HepG2 (cell line): ENCODE measurements at regions not wholly inside any gene's neighbourhood (a gene's known extent, or its start where the extent isn't known, plus 50 kb on each side); places are given as distances from the start of the nearest gene placed in this dataset.

Experiments used
- ATAC-seq: fragments of 200-7000 bp; cut with Tn5 transposase; 3 replicates; pipeline ENCODE4 v1.9.1; 2020; ENCODE audit warnings: mild to moderate bottlenecking, moderate library complexity
- BruUV-seq: library from RNA; stranded (reverse); fragments of 400-500 nt; replicated peaks from 2 replicates; lab custom pipeline; 2021; lab: Mats Ljungman, UMichigan
- CTCF ChIA-PET: fragments of 300-600 bp; formaldehyde crosslinking; extraction: SDS; loops from one replicate; lab custom pipeline; 2021; ENCODE audit warnings: low total read pairs, inconsistent platforms, low intra/inter-chr PET ratio; lab: Yijun Ruan, JAX
- POLR2A ChIA-PET: fragments of 350-600 bp; sonication (Branson Sonifier 250); formaldehyde crosslinking; loops from one replicate; lab custom pipeline; 2020; ENCODE audit warnings: antibody characterized with exemption, inconsistent platforms; lab: Yijun Ruan, JAX
- DNase-seq: peaks from one replicate; pipeline ENCODE4 v3.0.0-alpha.2; 2015; ENCODE audit warnings: low spot score
- FAIRE-seq: peaks from 3 replicates; lab custom pipeline; 2011; peaks lifted over from hg19 to GRCh38; lab: Jason Lieb, UNC
- H2AFZ ChIP-seq: one replicate; pipeline ENCODE4 v1.6.1; 2011; ENCODE audit warnings: low read length, inconsistent platforms
- H3K27ac ChIP-seq: fragments of 300-600 bp; 3 replicates; pipeline ENCODE4 v1.8.0; 2011; ENCODE audit warnings: mixed run types, mild to moderate bottlenecking, mixed read lengths, low read length, inconsistent platforms; ENCODE audit not compliant: insufficient read depth; ENCODE audit errors: extremely low read length
- H3K27me3 ChIP-seq, 2 experiments: fragments of 200-600 bp in 1 of 2; 2 replicates in 1 of 2; 3 replicates in 1 of 2; pipeline versions ENCODE4 v1.6.0 to v1.8.0; 2011; ENCODE audit warnings: low read length in 2 of 2, mild to moderate bottlenecking in 2 of 2, moderate library complexity in 2 of 2, inconsistent platforms in 1 of 2; ENCODE audit not compliant: insufficient read depth in 2 of 2, control insufficient read depth in 1 of 2
- H3K36me3 ChIP-seq, 2 experiments: fragments of 200-600 bp in 1 of 2; replicated peaks in 1 of 2; 2 replicates in 1 of 2; 3 replicates in 1 of 2; pipeline versions ENCODE4 v1.5.1 to v1.8.0; 2011; ENCODE audit warnings: low read length in 2 of 2, inconsistent platforms in 1 of 2; ENCODE audit not compliant: insufficient read depth in 2 of 2, control insufficient read depth in 1 of 2
- H3K4me1 ChIP-seq: 2 replicates; pipeline ENCODE4 v1.5.1; 2012; ENCODE audit warnings: low read length, inconsistent platforms; ENCODE audit not compliant: insufficient read depth
- H3K4me2 ChIP-seq: 2 replicates; pipeline ENCODE4 v1.6.0; 2011; ENCODE audit warnings: low read depth, low read length, inconsistent platforms
- H3K4me3 ChIP-seq, 3 experiments: fragments of 200-600 bp in 1 of 3; sonication (generic), shearing (Covaris generic) in 1 of 3; replicated peaks in 1 of 3; 2 replicates each; pipeline ENCODE4 v1.5.1; 2011 to 2016; ENCODE audit warnings: low read length in 3 of 3, inconsistent platforms in 2 of 3, low read depth in 2 of 3, mild to moderate bottlenecking in 2 of 3, control low read depth in 1 of 3, mixed read lengths in 1 of 3; ENCODE audit not compliant: insufficient read depth in 1 of 3
- H3K79me2 ChIP-seq: one replicate; pipeline ENCODE4 v1.6.1; 2011; ENCODE audit warnings: low read length, inconsistent platforms; ENCODE audit not compliant: insufficient read depth
- H3K9ac ChIP-seq: 2 replicates; pipeline ENCODE4 v1.6.0; 2011; ENCODE audit warnings: mild to moderate bottlenecking, low read depth, low read length, inconsistent platforms; ENCODE audit not compliant: insufficient read depth
- H3K9me3 ChIP-seq: 2 replicates; pipeline ENCODE4 v1.5.1; 2012; ENCODE audit warnings: mild to moderate bottlenecking, low read length
- H4K20me1 ChIP-seq: 2 replicates; pipeline ENCODE4 v1.6.0; 2011; ENCODE audit warnings: inconsistent platforms, mild to moderate bottlenecking, low read length, moderate library complexity; ENCODE audit not compliant: insufficient read depth
- ARID5B ChIP-seq: IDR thresholded peaks from 2 replicates; pipeline ENCODE4 v1.4.0; 2020; ENCODE audit warnings: mild to moderate bottlenecking, missing genetic modification reagents
- BRCA1 ChIP-seq: sonication (generic); formaldehyde crosslinking; IDR thresholded peaks from 2 replicates; pipeline ENCODE4 v1.4.0; 2020; ENCODE audit warnings: missing genetic modification reagents
- CBX5 ChIP-seq: sonication (generic); formaldehyde crosslinking; IDR thresholded peaks from 2 replicates; pipeline ENCODE4 v1.4.0; 2020; ENCODE audit warnings: missing genetic modification reagents, borderline replicate concordance
- FOXO4 ChIP-seq: sonication (generic); formaldehyde crosslinking; conservative IDR thresholded peaks from 2 replicates; pipeline ENCODE4 v1.8.1; 2023; ENCODE audit warnings: missing genetic modification reagents
- HIVEP1 ChIP-seq: sonication (generic); formaldehyde crosslinking; IDR thresholded peaks from 2 replicates; pipeline ENCODE4 v1.4.0; 2020; ENCODE audit warnings: mild to moderate bottlenecking, missing genetic modification reagents
- JARID2 ChIP-seq: sonication (generic); formaldehyde crosslinking; IDR thresholded peaks from 2 replicates; pipeline ENCODE4 v1.8.1; 2023; ENCODE audit warnings: missing genetic modification reagents, inconsistent platforms; ENCODE audit not compliant: insufficient replicate concordance
- KAT2B ChIP-seq: fragments of 150-350 bp; IDR thresholded peaks from 2 replicates; pipeline ENCODE4 v1.6.1; 2014; ENCODE audit warnings: low read depth, low read length, borderline replicate concordance
- KLF13 ChIP-seq: sonication (generic); formaldehyde crosslinking; IDR thresholded peaks from 2 replicates; pipeline ENCODE4 v1.4.0; 2020; ENCODE audit warnings: mild to moderate bottlenecking, missing genetic modification reagents
- NFRKB ChIP-seq: fragments of 450-650 bp; IDR thresholded peaks from 2 replicates; pipeline ENCODE4 v1.6.1; 2017
- ONECUT2 ChIP-seq: sonication (generic); formaldehyde crosslinking; IDR thresholded peaks from 2 replicates; pipeline ENCODE4 v1.4.0; 2020; ENCODE audit warnings: missing genetic modification reagents
- SKI ChIP-seq: fragments of 450-650 bp; IDR thresholded peaks from one replicate; pipeline ENCODE4 v1.6.1; 2018; ENCODE audit warnings: mild to moderate bottlenecking; ENCODE audit not compliant: partially characterized antibody
- TFDP2 ChIP-seq: sonication (generic); formaldehyde crosslinking; IDR thresholded peaks from 2 replicates; pipeline ENCODE4 v1.4.0; 2020; ENCODE audit warnings: missing genetic modification reagents
- YEATS4 ChIP-seq: sonication (generic); formaldehyde crosslinking; IDR thresholded peaks from 2 replicates; pipeline ENCODE4 v1.4.0; 2020; ENCODE audit warnings: missing genetic modification reagents, borderline replicate concordance
- WGBS: methylation state at CpG from one replicate; pipeline ENCODE4 v1.1.6; 2017; ENCODE audit warnings: low lambda C conversion rate; 5-methylcytosine and 5-hydroxymethylcytosine counted together
- in situ Hi-C: cut with HindIII; loops from 2 replicates; pipeline ENCODE4 v1.10.0; 2017; ENCODE audit warnings: low pct_unique_long_range_greater_than_20kb; ENCODE audit not compliant: extremely low pct_ligation_motif_present
- intact Hi-C: fragments of 100-400 bp; cut with micrococcal nuclease; formaldehyde crosslinking; loops from one replicate; pipeline ENCODE4 v1.10.0; 2022; ENCODE audit not compliant: unreplicated experiment

DNA sequence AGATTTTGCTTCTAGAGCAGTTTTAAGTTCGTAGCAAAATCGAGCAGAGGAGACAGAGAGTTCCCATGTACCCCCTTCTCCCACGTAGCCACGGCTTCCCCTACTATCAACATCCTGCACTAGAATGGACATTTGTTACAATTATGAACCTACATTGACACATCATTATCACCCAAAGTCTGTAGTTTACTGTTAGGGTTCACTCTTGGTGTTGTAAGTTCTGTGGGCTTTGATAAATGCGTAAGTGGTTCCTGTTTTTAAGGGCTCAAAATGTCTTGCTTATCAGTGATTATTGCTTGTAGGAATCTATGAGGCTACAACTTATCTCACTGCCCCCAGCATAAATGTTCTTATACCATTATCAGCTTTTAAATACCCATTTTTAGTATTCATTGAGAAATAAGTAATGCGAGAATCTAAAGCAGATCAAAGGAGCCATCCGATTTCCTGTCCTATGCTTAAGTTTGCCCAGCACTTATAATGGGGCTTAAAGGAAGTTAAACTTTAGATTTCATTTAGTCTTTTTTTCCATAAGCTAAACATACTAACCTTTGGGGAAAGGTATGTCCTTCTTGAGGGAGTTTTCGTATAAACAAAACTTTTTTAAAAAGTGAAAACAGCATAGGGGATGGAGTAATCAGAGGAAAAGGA lies 118.7 kb downstream of the HAUS1 start (continued):
- TF ChIP-seq ARID5B (CRISPR knock-in tag) (no peak), SKI (no peak), BRCA1 (CRISPR knock-in tag) (no peak), NFRKB (no peak), YEATS4 (CRISPR knock-in tag) (no peak), HIVEP1 (CRISPR knock-in tag) (no peak), ONECUT2 (no peak), KLF13 (CRISPR knock-in tag) (no peak)
- TF ChIP-seq, all 625 proteins: peak for 0

DNA sequence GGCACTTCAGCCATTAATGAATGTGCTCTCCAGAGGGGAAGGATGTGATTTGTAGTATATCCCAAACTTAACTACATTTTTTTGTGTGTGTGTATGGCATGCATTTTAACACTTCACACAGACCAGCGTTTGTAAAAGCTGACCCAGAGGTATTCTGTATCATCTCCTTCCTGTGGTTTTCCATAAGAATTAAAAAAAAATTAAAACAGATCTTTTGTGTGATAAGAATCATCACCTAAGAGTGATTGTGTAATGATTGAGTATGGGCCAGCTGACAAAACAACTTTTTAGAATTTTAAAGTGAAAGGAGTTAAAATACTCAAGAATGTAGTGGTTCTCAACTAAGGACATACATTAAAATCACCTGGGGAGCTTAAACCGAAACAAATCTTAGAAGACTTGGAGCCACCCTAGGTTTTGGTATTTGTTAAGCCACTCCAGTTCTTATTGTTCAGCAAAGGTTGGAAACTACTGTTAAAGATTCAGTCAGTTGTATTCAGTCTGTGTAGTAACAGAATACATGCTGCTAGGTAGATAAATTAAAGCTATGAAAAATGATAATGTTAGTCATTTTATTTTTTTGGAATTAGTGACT lies 120.1 kb downstream of the HAUS1 start:
- H3K4me3 ChIP-seq = no peak overlapping the region
- 85% methylated on average over 2 of the region's 2 CpGs for WGBS
- in situ Hi-C loops = no loop called here
- TF ChIP-seq KAT2B (no peak), TFDP2 (no peak), CBX5 (CRISPR knock-in tag) (no peak), JARID2 (CRISPR knock-in tag) (no peak), FOXO4 (CRISPR knock-in tag) (no peak)
- TF ChIP-seq, all 625 proteins: peak for 0
- ATAC-seq (no peak), DNase-seq (no peak), FAIRE-seq (no peak)
- no TSS peak for BruUV-seq
- no peak overlapping the region for H2AFZ ChIP-seq
- CTCF ChIA-PET = no interaction called here
- no peak overlapping the region for H3K4me2 ChIP-seq
- no peak overlapping the region for H3K27ac ChIP-seq
- intact Hi-C loops = no loop called here
- H4K20me1 ChIP-seq = no peaks in the 10 kb centered on the region
- H3K36me3 ChIP-seq = peaks cover 0 to 2% of the 10 kb centered on the region in 2 experiments; a peak in 2 of 5 replicates
- H3K4me1 ChIP-seq = no peaks in the 10 kb centered on the region
- H3K79me2 ChIP-seq = peaks cover 2% of the 10 kb centered on the region
- H3K9me3 ChIP-seq = no peaks in the 10 kb centered on the region
- POLR2A ChIA-PET = no interaction called here
- H3K27me3 ChIP-seq = no peaks in the 10 kb centered on the region
- H3K9ac ChIP-seq = no peak overlapping the region
